Kidney glomerular epithelial cell (primary cell): ENCODE measurements at regions not wholly inside any gene's neighbourhood (a gene's known extent, or its start where the extent isn't known, plus 50 kb on each side); places are given as distances from the start of the nearest gene placed in this dataset.

Experiments used
- DNase-seq: peaks from one replicate; lab custom pipeline; 2025; lab: John Stamatoyannopoulos, UW

DNA sequence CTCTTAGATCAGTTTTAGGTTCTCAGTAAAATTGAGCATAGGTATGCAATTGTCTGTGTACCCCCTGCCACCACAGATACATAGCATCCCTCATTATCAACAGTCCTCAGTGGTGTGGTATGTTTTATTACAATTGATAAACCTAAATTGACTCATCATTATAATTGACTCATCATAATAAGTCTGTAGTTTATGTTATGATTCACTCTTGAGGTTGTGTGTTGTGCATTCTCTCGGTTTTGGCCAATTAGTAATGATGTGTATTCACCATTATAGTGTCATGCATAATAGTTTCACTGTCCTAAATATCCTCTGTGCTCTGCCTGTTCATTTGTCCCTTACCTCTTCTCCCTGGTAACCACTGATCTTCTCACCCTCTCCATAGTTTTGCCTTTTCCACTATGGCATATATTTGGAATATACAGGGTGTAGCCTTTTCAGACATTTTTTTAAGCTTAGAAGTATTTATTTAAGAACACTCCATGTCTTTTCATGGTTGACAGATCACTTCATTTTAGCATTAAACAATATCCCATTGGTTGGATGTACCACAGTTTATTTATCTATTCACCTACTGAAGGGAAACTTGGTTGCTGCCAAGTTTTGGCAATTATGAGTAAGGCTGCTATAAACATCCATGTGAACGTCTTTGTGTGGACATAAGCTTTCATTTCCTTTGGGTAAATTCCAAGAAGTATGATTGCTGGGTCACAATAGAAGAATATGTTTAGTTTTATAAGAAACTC, 1620.6 kb upstream of the MIR17HG start:
- DNase-seq = peak; percentile 73

DNA sequence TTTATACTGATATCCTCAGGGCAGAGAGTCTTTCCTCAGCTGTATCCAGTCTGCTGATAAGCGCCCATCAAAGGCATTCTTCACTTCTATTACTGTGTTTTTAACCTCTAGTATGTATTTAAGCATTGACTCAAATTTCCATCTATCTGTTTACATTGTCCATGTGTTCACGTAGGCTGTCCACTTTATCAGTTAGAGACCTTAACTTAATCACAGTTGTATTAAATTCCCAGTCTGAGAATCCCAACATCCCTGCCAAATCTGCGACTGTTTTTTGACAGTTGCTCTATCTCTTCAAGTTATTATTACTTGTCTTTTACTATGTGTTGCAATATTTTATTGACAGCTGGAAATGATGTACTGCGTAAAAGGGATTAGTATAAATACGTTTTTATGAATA, 1613.7 kb upstream of the MIR17HG start:
- no peak for DNase-seq

DNA sequence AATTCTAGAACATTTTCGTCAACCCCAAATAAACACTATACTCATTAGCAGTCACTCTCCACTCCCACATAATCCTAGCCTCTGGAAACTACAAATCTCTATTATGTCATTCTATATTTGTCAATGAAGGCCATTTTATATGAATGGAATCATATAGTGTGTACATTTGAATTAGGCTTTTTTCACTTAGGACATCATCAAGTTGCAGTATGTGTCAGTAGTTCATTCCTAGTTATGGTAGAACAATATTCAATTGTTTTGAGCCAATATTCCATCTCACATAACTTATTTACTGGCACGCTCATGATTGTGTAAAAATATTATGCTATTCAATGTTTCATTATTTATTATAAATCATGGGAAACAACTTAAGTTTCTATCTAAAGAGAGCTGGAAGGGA, 1610.4 kb upstream of the MIR17HG start:
- DNase-seq = no peak

DNA sequence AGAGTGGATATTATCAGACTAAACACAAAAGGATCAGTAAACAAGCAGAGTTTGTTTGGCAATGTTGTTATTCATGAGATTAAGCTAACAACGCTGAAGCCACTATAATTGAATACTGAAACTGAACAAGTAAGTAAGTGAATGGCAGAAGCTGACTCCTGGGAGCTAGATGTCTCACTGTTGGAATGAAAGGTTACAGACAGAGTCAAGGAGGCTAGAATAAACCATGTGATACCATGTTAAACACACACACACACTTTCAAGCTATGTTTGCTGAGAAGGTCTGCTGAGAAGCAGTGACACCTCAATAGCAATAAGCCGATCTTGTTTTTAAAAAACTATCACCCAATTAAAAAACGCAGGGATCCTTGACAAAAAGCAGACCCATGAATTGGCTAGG, 1609.4 kb upstream of the MIR17HG start:
- DNase-seq = no peak

DNA sequence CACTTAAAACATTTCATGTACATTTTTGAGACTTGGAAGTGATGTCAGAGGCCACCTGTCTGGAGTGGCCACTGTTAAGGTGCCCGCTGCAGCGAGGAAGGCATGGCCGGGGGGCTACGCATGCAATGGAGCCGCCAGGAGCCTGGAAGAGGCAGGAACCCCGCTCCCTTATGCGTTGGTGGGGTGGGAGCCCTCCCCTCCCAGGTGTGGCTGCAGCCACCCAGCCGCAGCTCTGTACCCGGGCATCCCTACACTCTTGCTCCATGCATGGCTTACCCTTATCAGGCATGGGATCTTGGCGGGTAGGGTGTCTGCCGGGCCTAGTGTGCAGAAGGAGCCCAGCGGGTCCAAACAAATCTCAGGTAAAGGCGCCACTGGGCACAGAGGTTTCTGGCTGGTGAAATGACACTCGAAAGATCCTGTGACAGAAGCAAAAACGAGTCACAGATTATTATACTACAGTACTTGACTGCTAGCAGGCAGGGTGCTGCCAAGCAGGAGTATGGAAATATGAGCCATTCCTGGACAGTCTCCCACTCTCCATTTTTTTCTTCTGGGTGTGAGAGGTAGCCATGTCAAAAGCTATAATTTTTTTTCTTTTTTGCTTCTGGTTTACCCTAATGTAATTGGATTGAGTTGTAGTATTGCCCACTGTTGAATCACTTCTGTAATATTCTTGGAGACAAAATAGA, 1606.3 kb upstream of the MIR17HG start:
- no peak for DNase-seq

DNA sequence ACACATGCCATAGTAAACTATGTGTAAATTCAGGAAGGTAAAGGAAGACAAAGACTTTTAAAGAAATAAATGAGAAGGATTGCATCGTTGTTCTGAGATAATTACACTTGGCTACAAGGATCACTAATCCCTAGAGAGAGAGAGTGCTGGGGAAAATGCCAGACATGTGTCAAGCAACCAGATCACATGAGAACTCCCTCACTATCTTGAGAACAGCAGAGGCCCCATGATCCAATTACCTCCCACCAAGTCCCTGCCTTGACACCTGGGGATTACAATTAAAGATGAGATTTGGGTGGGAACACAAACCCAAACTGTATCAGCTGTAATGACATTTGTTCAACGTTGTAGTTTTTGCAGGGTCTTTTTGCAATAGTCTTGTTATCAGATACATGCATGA, 1600.9 kb upstream of the MIR17HG start:
- DNase-seq = no peak

DNA sequence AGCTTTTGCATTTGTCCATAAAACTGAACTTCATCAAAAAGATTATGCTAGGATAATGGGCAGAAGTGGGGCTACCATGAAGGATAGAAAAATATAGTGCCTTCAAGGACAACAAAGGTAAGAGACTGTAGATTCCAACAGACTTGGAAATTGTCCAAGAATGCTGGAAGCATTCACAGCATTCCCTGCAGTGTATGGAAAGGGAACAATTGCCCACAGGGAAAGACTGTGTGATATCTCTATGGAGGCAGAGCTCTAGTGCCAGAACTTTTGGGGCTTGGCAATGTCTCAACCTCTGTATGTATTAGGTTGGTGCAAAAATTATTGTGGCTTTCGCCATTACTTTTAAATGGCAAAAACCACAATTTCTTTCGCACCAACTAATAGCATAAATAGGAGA, 1598.8 kb upstream of the MIR17HG start:
- DNase-seq = no peak

DNA sequence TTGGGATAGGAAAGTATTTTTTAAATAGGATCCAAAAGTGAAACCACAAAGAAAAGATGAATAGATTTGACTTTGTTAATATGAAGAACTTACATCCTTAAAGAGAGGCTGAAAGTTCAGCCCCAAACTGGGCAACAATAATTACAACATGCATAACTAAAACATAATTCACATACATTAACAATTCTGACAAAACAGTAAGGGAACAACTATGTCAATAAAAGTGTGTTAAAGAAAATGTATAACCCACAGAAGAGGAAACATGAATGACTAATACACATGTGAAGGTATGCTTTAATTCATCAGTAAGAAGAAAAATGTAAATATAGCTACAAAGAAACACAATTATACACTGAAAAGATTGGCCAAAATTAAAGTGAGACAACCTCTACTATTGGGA, 1597.6 kb upstream of the MIR17HG start:
- no peak for DNase-seq

DNA sequence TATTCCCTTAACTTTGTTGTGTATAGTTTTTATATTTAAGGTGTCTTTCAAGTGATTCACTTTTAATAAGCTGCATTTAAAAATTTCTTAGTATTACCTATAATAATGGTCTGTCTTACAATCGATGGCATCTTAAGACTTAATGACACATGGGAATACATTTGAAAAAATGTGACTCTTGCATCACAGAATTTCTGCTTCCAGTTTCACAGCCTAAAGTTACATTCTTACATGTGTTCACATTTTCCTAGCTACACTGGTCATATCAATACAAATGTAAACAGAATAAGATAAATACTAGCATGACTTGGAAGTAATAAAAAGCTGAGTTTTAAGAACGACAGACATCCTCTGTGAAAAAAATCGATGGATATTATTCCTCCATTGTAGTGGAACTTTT, 1597.1 kb upstream of the MIR17HG start:
- no peak for DNase-seq

DNA sequence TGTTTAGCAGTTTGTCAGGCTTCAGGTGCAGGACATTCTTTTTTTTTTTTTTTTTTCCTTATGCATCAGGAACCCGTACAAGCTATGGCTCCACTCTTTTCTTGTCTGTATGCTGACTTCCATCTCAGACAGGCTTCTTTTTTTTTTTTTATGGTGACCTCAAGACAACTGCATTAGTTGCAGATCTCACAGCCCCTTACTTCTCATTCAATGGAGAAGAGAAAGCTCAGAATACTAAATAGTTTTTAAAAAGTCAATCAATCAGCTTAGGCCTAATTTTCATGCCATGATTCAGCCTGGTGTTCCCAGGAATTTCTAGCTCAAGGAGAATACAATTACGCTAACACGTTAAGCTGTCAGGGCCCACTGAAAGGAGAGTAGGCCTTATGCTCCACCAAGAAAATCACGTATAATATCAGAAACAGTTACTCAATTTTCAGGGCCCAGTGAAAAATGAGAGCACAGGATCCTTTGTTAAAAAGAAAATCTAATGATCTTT, 1596.0 kb upstream of the MIR17HG start:
- no peak for DNase-seq

DNA sequence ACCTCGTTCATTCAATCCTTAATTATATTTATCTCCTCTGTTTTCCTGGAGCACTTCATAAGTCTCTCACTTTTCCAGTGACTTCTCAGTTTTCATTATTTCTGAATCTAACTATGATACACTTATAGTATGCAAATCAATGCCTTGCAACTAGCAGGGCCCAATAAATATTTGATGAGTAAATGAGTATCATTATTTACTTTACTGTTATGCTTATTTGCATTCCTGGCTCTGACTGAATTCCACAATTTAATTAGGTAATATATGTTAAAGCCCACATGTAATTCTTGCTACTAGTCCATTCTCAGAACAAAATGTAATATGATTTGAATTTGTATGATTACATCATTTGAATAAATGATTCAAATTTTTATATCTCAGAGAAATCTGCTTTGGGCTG, 1595.1 kb upstream of the MIR17HG start:
- no peak for DNase-seq

DNA sequence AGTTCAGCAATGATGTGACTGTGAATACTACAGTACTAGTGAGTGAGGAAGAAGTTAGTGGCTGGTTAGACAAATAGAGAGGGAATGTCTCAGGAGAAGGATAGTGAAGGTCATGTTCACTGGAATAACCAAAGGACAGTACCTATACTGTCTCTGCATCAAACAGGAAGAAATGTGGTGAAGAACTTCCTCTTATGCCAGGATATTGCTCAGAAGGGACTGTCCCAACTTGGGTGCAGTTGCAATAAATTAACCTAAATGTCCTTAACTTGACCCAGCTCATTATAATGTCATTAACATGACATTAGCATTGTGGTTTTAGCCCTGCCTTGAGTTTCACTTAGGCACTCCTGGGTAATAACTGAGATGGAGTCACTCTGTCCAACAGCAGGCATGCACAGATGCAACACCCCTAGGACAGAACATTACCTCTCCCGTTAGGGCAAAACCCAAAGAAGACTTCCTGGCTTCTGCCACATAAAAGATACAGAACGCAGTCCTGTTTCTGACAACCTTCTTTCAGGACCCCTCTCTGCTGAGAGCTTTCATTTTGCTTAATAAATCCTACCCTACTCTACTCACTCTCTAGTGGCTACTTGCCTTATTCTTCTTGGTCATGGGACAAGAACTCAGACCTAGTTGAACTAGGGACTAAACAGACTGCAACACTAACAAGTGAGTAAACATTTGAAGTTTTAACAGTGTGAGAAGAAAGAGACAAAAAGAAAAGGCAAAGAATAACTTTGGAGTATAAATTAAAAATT, 1591.6 kb upstream of the MIR17HG start:
- DNase-seq = no peak

DNA sequence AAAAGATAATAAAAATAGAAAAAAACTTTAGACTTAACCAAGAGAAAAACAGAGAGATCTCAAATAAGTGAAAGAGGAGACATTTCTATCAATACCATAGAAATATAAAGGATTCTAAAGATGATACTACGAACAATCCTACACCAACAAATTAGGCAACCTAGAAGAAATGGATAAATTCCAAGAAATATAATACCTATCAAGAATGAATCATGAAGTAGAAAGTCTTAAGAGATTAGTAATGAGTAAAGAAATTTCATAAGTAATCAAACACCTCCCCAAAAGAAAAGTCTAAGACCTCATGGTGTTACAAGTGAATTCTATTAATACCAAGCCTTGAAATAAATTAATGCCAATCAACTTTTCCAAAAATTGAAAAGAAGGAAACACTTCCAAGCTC, 1584.5 kb upstream of the MIR17HG start:
- no peak for DNase-seq

DNA sequence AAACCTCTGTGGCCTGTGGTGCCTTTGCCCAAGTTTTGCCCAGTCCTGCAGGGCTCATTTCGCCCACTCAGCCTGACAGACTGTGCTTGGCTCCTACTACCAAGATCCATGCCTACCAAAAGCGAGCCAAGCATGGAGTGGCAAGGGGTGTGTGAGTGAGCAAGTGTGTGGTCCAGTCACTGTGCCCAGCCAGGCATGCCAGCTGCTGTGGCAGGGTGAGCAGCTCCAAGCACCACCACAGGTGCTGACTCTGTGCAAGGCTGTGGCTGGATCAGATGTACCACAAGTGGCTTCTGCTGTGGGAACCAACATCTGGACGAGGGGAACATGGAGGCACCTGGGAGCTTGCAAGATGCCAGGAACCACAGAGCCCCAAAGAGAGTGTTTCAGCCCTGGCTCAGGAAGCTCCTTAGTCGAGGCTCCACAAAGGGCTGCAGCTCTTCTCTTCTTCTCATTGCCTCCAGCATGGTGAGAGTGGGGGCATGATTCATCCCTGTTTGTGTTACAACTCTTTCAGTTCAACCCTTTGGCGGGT, 1564.2 kb upstream of the MIR17HG start:
- DNase-seq = peak; percentile 1

DNA sequence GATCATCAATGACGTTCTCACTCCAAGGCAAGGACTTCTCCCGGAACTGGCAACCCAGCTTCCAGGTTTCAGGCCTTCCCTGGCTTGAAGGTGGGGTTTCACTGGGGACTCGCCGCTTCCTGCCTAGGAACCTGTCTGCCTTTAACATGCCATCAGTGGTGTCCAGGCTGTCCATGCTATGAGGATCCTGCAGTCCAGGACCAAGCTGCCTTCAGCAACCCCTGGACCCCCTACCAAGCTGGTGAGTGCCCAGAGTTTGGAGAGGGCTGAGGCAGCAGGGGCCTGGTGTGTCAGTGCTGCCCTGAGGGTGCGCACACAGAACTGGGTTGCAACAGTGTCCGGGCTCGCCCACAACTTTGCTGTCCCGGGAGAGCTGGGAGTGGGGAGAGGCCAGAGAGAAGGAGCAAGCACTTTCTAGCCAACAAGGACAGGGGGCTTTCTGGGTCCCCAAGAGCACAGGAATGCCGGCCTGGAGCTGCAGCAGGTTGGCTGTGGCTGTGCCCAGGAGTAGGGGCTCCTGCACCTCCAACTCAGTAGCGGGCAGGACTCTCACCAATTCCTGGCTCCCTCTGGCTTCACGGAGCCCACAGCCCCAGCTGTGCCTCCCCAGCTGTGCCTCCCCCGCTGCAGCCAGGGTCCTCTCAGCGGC, 1563.2 kb upstream of the MIR17HG start:
- DNase-seq = no peak

DNA sequence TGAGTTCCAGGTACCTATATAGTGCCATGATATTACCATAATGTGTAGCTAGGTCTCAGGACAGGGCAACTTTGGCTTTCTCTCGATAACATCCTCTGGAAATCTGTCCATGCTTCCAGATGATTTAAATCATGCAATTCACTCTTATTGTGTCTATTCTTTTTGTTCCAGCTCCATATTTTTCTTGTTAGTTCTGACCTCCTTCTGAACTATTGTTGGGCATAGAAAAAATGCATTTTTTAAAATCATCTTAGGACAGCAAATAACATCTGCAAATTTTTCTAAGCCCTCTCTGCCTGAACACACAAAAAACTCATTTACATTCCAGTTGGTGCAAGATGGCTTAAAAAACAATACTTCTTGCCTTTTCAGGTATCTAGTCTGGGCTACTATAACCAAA, 1561.0 kb upstream of the MIR17HG start:
- DNase-seq = no peak

DNA sequence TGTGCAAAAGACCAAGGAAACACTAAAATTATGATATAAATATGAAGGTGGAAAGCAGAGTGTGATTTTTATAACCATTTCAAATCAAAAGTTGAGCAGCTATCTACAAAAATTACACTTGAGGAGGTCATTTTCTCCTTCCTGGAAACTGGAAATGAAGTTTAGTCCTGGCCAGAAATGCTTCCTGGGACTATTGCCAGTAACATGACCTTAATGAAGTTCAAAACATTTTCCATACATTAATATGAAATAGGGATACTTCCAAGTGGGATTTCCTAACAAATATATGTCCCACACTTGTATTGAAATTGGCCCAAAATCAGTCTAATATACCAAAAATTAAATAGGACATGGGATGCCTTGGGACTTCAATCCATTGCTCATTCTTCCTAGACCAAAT, 1556.8 kb upstream of the MIR17HG start:
- DNase-seq = no peak

DNA sequence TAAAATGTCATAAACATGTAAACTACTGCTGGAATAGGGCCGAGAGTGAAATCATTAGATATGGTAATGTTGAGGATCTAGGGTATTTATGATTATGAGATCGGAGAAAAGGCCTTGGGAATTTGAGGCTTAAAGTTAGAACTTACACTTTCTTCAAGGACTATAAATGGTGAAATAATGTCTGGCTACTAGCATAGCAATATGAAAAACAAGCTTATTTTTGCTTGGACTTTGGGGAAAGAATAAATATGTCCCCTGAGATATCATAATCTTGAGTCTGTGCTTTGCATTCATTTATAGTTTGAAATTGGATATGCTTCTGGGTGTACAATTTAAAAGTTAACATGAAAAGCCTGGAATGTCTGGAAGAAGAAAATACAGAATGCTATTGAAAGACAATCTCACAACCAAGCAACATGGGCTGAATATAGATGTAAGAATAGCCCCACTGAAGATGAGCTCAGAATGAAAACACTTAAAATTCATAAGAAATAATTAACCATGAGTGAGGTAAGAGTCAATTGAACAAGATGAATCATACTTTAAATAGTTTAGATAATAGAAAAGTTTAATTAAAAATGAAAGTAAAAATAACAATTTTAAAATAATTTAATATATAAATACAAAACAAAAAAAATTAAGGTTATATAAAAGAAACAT, 1555.4 kb upstream of the MIR17HG start:
- DNase-seq = peak; percentile 11

DNA sequence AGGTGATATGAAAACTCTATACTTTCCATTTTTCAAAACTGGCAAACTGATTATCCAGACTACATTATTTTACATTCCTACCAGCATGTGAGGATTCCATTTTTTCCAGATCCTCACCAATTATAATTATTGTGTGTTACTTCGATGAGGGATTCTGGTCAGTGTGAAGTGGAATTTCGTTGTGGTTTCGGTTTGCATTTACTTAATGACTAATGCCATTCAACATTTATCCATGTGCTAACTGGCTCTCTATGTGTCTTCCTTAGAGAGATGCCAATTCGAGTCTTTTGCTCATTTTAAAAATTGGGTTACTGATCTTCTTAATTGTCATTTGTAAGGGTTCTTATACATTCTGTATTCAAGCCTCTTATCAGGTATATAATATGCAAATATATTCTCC, 1551.3 kb upstream of the MIR17HG start:
- no peak for DNase-seq

DNA sequence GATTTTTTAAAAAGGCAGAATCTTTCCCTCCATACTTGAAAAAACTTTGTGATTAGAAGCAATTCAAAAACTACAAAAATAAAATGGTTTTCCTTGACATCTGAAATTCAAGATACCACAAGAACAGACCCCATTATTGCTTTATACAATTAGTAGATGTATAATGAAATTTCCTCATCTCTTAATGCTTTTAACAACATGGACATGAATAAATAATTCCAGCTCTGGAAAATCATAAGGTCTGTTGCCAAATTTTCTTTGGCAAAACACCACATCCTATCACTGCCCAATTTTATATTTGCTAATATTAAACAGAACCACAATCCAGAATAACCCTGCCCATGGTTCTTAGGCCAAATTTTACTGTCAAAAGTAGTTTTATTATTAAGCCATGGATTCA, 1543.6 kb upstream of the MIR17HG start:
- no peak for DNase-seq

DNA sequence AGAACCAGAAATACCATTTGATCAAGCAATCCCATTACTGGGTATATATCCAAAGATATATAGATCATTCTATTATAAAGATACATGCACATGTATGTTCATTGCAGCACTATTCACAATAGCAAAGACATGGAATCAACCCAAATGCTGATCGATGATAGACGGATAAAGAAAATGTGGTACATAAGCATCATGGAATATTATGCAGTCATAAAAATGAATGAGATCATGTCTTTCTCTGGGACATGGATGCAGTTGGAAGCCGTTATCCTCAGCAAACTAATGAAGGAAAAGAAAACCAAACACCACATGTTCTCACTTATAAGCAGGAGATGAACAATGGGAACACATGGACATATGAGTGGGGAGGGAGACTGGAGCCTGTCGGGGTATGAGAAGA, 1540.9 kb upstream of the MIR17HG start:
- DNase-seq = no peak

DNA sequence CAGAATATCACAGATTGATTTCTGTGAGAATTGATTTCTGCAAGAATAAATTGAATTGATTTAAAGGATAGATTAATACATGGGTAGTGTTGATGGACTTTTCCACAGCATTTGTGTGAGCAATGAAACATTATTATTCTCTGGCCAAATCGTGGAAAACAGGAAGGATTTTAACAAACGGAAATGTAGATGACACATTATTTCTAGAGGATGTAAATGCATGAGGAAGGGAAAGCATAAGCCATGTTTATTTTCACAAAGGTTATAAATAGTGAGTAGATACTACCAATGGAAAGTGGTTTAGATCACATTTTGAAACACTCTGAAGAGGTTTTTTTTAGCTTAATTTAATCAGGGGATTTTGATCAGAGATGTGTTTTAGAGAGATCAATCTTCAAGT, 1534.6 kb upstream of the MIR17HG start:
- DNase-seq = no peak
